ENCODE measurements at regions not wholly inside any gene's neighbourhood (a gene's known extent, or its start where the extent isn't known, plus 50 kb on each side); places are given as distances from the start of the nearest gene placed in this dataset.

DNA sequence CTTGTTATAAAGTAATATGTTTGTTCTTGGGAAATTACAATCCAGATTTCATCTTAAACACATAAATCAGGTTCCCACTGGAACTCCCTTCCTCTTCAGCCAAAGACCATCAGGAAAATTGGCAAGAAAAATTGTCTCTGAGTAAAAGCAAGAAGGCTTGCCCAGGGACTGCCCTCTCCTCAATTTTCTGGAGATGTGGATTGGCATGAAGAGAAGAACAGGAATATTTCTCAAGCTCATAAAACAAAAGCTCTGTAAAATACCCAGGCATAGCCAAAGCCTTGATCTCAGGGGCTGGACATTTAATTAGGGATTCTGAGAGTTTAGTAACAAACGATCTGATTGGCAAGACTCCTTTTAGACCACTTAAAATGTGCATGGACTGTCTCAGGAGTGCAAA is 223.4 kb downstream of the ZNF608 start:
- peaks cover 21% of the 10 kb centered on the region for H3K4me1 ChIP-seq (ENCODE audit: insufficient read depth)
- H3K27ac ChIP-seq: no peak overlapping the region
- H3K9ac ChIP-seq: no peak overlapping the region
- H3K79me2 ChIP-seq (ENCODE audit: insufficient read depth): no peaks in the 10 kb centered on the region
- H3F3A ChIP-seq (ENCODE audit: insufficient read depth): no peaks in the 10 kb centered on the region
- in situ Hi-C loops (cut with MboI): no loop called here
- no peak overlapping the region for H3K4me2 ChIP-seq (ENCODE audit: unreplicated experiment)
- no peaks in the 10 kb centered on the region for H4K20me1 ChIP-seq (ENCODE audit: insufficient read depth)
- no peaks in the 10 kb centered on the region for H3K9me2 ChIP-seq (ENCODE audit: insufficient read depth)
- H3K36me3 ChIP-seq (ENCODE audit: low read depth): no peaks in the 10 kb centered on the region
- no peak overlapping the region for H3K4me3 ChIP-seq
- WGBS, 2 experiments (ENCODE audit: low coverage in 1 of 2, low lambda C conversion rate in 2 of 2, missing lambda C conversion rate in 2 of 2): 0 to 13% methylated on average over 1 of the region's 1 CpG
- no peak overlapping the region for H2AFZ ChIP-seq
- H3K27me3 ChIP-seq (replicated peaks; ENCODE audit: insufficient read depth): peaks cover 26% of the 10 kb centered on the region; the same call in 1 of the 2 replicates
- H3K9me3 ChIP-seq (ENCODE audit: low read depth): no peaks in the 10 kb centered on the region
- DNase-seq: no peak
- TF ChIP-seq EZH2 (IDR thresholded peaks at IDR 0.05; ENCODE audit: insufficient read depth, poor library complexity, severe bottlenecking) (no peak), EZH2phosphoT487 (IDR thresholded peaks at IDR 0.05; ENCODE audit: insufficient read depth, low read depth) (no peak)

DNA sequence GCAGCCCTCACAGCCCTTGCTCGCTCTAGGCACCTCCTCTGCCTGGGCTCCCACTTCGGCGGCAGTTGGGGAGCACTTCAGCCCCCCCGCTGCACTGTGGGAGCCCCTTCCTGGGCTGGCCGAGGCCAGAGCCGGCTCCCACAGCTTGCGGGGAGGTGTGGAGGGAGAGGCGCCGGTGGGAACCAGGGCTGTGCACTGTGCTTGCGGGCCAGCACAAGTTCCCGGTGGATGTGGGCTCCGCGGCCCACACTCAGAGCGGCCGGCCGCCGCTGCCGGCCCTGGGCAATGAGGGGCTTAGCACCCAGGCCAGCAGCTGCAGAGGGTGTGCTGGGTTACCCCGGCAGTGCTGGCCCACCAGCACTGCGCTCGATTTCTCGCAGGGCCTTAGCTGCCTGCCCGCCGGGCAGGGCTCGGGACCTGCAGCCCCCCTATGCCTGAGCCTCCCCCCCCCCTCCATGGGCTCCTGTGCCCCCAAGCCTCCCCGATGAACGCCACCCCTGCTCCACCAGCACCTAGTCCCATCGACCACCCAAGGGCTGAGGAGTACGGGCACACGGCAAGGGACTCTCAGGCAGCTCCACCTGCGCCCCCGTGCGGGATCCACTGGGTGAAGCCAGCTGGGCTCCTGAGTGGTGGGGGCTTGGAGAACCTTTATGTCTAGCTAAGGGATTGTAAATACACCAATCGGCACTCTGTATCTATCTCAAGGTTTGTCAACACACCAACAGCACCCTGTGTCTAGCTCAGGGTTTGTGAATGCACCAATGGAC is 224.8 kb downstream of the ZNF608 start:
- Histone ChIP-seq H3K79me2 (ENCODE audit: insufficient read depth) (no peaks in the 10 kb centered on the region), H3K27me3 (replicated peaks; ENCODE audit: insufficient read depth) (peaks cover 26% of the 10 kb centered on the region; the same call in 1 of the 2 replicates), H3K9me3 (ENCODE audit: low read depth) (no peaks in the 10 kb centered on the region), H3K27ac (no peak overlapping the region), H3K36me3 (ENCODE audit: low read depth) (no peaks in the 10 kb centered on the region), H3K9ac (no peak overlapping the region), H3K9me2 (ENCODE audit: insufficient read depth) (no peaks in the 10 kb centered on the region), H3F3A (ENCODE audit: insufficient read depth) (no peaks in the 10 kb centered on the region), H2AFZ (no peak overlapping the region), H4K20me1 (ENCODE audit: insufficient read depth) (no peaks in the 10 kb centered on the region), H3K4me1 (ENCODE audit: insufficient read depth) (peaks cover 14% of the 10 kb centered on the region), H3K4me2 (ENCODE audit: unreplicated experiment) (no peak overlapping the region), H3K4me3 (no peak overlapping the region)
- WGBS, 2 experiments (ENCODE audit: low coverage in 1 of 2, low lambda C conversion rate in 2 of 2, missing lambda C conversion rate in 2 of 2): 92 to 97% methylated on average over 27 to 29 of the region's 34 CpGs
- in situ Hi-C loops (cut with MboI): no loop called here
- no peak for DNase-seq
- TF ChIP-seq EZH2phosphoT487 (IDR thresholded peaks at IDR 0.05; ENCODE audit: insufficient read depth, low read depth): no peak
- TF ChIP-seq EZH2 (IDR thresholded peaks at IDR 0.05; ENCODE audit: insufficient read depth, poor library complexity, severe bottlenecking): no peak

DNA sequence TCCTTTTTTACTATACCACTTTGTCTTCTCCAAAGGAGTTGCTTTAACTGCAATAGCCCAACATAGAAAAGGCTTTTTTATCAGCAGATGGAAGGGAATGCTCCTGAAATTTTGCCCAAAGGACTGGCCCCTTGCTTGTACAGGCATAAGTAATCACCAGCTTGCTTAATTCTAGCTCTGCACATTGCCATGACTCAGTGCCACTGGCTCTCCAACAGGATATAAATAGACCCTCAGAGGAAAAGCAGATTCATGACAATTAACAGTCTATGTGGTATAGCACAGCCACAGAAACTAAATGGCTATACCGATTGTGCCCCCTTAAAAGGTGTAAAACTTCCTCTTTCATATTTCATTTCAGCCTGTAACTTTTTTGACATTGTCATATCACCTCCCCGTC is 227.0 kb downstream of the ZNF608 start:
- peak; percentile 91 for DNase-seq
- Histone ChIP-seq H3K4me3 (no peak overlapping the region), H3K9ac (no peak overlapping the region), H3K27ac (no peak overlapping the region), H4K20me1 (ENCODE audit: insufficient read depth) (no peaks in the 10 kb centered on the region), H3K9me3 (ENCODE audit: low read depth) (no peaks in the 10 kb centered on the region), H3K27me3 (replicated peaks; ENCODE audit: insufficient read depth) (peaks cover 23% of the 10 kb centered on the region; the same call in 1 of the 2 replicates), H3K36me3 (ENCODE audit: low read depth) (no peaks in the 10 kb centered on the region), H3K79me2 (ENCODE audit: insufficient read depth) (no peaks in the 10 kb centered on the region), H2AFZ (no peak overlapping the region), H3F3A (ENCODE audit: insufficient read depth) (no peaks in the 10 kb centered on the region), H3K9me2 (ENCODE audit: insufficient read depth) (no peaks in the 10 kb centered on the region), H3K4me1 (ENCODE audit: insufficient read depth) (peaks cover 14% of the 10 kb centered on the region), H3K4me2 (ENCODE audit: unreplicated experiment) (peak overlapping the region; percentile 33)
- in situ Hi-C loops (cut with MboI): no loop called here
- WGBS, 2 experiments (ENCODE audit: low coverage in 1 of 2, low lambda C conversion rate in 2 of 2, missing lambda C conversion rate in 2 of 2): 32 to 39% methylated on average over 2 of the region's 2 CpGs
- TF ChIP-seq EZH2 (IDR thresholded peaks at IDR 0.05; ENCODE audit: insufficient read depth, poor library complexity, severe bottlenecking) (no peak), EZH2phosphoT487 (IDR thresholded peaks at IDR 0.05; ENCODE audit: insufficient read depth, low read depth) (no peak)

DNA sequence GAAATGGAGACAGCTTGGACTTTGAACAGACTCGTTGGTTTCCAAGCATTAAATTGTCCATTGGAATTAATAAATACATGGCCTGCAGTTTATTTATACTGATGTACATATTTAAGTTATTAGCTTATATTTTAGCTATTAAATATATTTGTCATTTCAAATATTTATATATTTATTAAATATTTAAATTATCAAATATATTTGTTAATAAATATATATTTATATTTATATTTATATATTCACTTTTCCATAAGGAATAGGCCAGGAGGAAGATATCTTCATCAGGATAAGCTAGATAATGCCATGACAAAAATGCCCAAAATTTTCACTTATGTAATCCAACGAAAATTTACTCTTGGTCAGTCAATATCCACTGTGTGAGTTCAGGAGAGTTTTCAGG is 229.9 kb downstream of the ZNF608 start:
- no peak overlapping the region for H3K9ac ChIP-seq
- H3K27ac ChIP-seq: no peak overlapping the region
- no peaks in the 10 kb centered on the region for H4K20me1 ChIP-seq (ENCODE audit: insufficient read depth)
- no peaks in the 10 kb centered on the region for H3K9me3 ChIP-seq (ENCODE audit: low read depth)
- in situ Hi-C loops (cut with MboI): no loop called here
- peaks cover 14% of the 10 kb centered on the region for H3K4me1 ChIP-seq (ENCODE audit: insufficient read depth)
- H3K27me3 ChIP-seq (replicated peaks; ENCODE audit: insufficient read depth): no peaks in the 10 kb centered on the region
- H3K4me2 ChIP-seq (ENCODE audit: unreplicated experiment): no peak overlapping the region
- no peak for DNase-seq
- no peaks in the 10 kb centered on the region for H3F3A ChIP-seq (ENCODE audit: insufficient read depth)
- WGBS, 2 experiments (ENCODE audit: low coverage in 1 of 2, low lambda C conversion rate in 2 of 2, missing lambda C conversion rate in 2 of 2): 37 to 43% methylated on average over 2 of the region's 2 CpGs
- H3K79me2 ChIP-seq (ENCODE audit: insufficient read depth): no peaks in the 10 kb centered on the region
- H3K36me3 ChIP-seq (ENCODE audit: low read depth): no peaks in the 10 kb centered on the region
- no peak for TF ChIP-seq EZH2phosphoT487 (IDR thresholded peaks at IDR 0.05; ENCODE audit: insufficient read depth, low read depth)
- no peak for TF ChIP-seq EZH2 (IDR thresholded peaks at IDR 0.05; ENCODE audit: insufficient read depth, poor library complexity, severe bottlenecking)
- no peaks in the 10 kb centered on the region for H3K9me2 ChIP-seq (ENCODE audit: insufficient read depth)
- H3K4me3 ChIP-seq: no peak overlapping the region
- H2AFZ ChIP-seq: no peak overlapping the region
